IMR-90 (cell line): ENCODE measurements at regions not wholly inside any gene's neighbourhood (a gene's known extent, or its start where the extent isn't known, plus 50 kb on each side); places are given as distances from the start of the nearest gene placed in this dataset.

ENCODE experiments used
- ATAC-seq: fragments of 200-7000 bp; cut with Tn5 transposase; 2 replicates; pipeline ENCODE4 v1.9.1; 2020; ENCODE audit warnings: low read depth, mild to moderate bottlenecking, moderate library complexity
- BruUV-seq: library from RNA; stranded (reverse); fragments of 400-500 nt; replicated peaks from 2 replicates; lab custom pipeline; 2021; lab: Mats Ljungman, UMichigan
- CTCF ChIA-PET: fragments of 300-600 bp; formaldehyde crosslinking; extraction: SDS; loops from one replicate; lab custom pipeline; 2021; ENCODE audit warnings: antibody characterized with exemption; lab: Yijun Ruan, JAX
- POLR2A ChIA-PET: fragments of 300-600 bp; sonication (Branson Sonifier 250); formaldehyde crosslinking; loops from one replicate; lab custom pipeline; 2022; ENCODE audit warnings: antibody characterized with exemption; ENCODE audit not compliant: unreplicated experiment; lab: Charles Lee
- DNase-seq: peaks from one replicate; pipeline ENCODE4 v3.0.0; 2013
- H2AFZ ChIP-seq: replicated peaks from 2 replicates; pipeline ENCODE3; 2013; ENCODE audit warnings: low read length, mild to moderate bottlenecking; ENCODE audit not compliant: poor library complexity
- H2AK5ac ChIP-seq: 2 replicates; pipeline ENCODE4 v1.6.1; 2013; ENCODE audit warnings: low read depth, low read length, inconsistent platforms
- H2AK9ac ChIP-seq: replicated peaks from 2 replicates; pipeline ENCODE3; 2013; ENCODE audit warnings: mild to moderate bottlenecking, low read depth, low read length, moderate library complexity; ENCODE audit not compliant: poor library complexity
- H2BK120ac ChIP-seq: 2 replicates; pipeline ENCODE4 v1.6.1; 2013; ENCODE audit warnings: low read depth, low read length, inconsistent platforms
- H2BK15ac ChIP-seq: 3 replicates; pipeline ENCODE4 v1.6.1; 2013; ENCODE audit warnings: low read depth, low read length, inconsistent platforms
- H2BK20ac ChIP-seq: 2 replicates; pipeline ENCODE4 v1.6.1; 2013; ENCODE audit warnings: low read depth, mild to moderate bottlenecking, inconsistent platforms, low read length, moderate library complexity
- H2BK5ac ChIP-seq: 2 replicates; pipeline ENCODE4 v1.6.1; 2013; ENCODE audit warnings: mild to moderate bottlenecking, low read depth, low read length, inconsistent platforms; ENCODE audit not compliant: poor library complexity, severe bottlenecking
- H3K14ac ChIP-seq: replicated peaks from 2 replicates; pipeline ENCODE4 v1.6.1; 2013; ENCODE audit warnings: low read depth, low read length, inconsistent platforms
- H3K18ac ChIP-seq: 2 replicates; pipeline ENCODE4 v1.6.1; 2013; ENCODE audit warnings: low read depth, low read length, control low read depth
- H3K23ac ChIP-seq: 2 replicates; pipeline ENCODE4 v1.6.1; 2013; ENCODE audit warnings: low read depth, low read length, inconsistent platforms
- H3K27ac ChIP-seq: 2 replicates; pipeline ENCODE4 v1.5.1; 2013; ENCODE audit warnings: mild to moderate bottlenecking, control low read depth, low read length; ENCODE audit not compliant: insufficient read depth
- H3K27me3 ChIP-seq: 2 replicates; pipeline ENCODE4 v1.6.1; 2013; ENCODE audit warnings: low read length; ENCODE audit not compliant: control insufficient read depth, insufficient read depth
- H3K36me3 ChIP-seq: 2 replicates; pipeline ENCODE4 v1.6.1; 2013; ENCODE audit warnings: low read length, mixed read lengths; ENCODE audit not compliant: control insufficient read depth, insufficient read depth
- H3K4ac ChIP-seq: 2 replicates; pipeline ENCODE4 v1.6.1; 2013; ENCODE audit warnings: low read depth, low read length, inconsistent platforms
- H3K4me1 ChIP-seq: 2 replicates; pipeline ENCODE4 v1.6.1; 2013; ENCODE audit warnings: low read length, mixed read lengths; ENCODE audit not compliant: control insufficient read depth, insufficient read depth
- H3K4me2 ChIP-seq: 2 replicates; pipeline ENCODE4 v1.6.1; 2013; ENCODE audit warnings: low read depth, mild to moderate bottlenecking, control low read depth, low read length, moderate library complexity
- H3K4me3 ChIP-seq: 2 replicates; pipeline ENCODE4 v1.5.1; 2013; ENCODE audit warnings: low read depth, mild to moderate bottlenecking, control low read depth, low read length, moderate library complexity; ENCODE audit not compliant: insufficient read depth
- H3K56ac ChIP-seq: 2 replicates; pipeline ENCODE4 v1.6.1; 2013; ENCODE audit warnings: low read length, inconsistent platforms; ENCODE audit not compliant: insufficient read depth; ENCODE audit errors: extremely low read depth
- H3K79me1 ChIP-seq, 2 experiments: 2 replicates each; pipeline ENCODE4 v1.6.1; 2013; ENCODE audit warnings: low read length in 2 of 2, inconsistent platforms in 1 of 2, low read depth in 1 of 2
- H3K9ac ChIP-seq: 2 replicates; pipeline ENCODE4 v1.6.1; 2013; ENCODE audit warnings: low read depth, low read length, control low read depth
- H3K9me1 ChIP-seq: 2 replicates; pipeline ENCODE4 v1.6.1; 2013; ENCODE audit warnings: low read length, inconsistent platforms; ENCODE audit not compliant: insufficient read depth
- H3K9me3 ChIP-seq: 2 replicates; pipeline ENCODE4 v1.6.1; 2013; ENCODE audit warnings: low read length; ENCODE audit not compliant: control insufficient read depth, insufficient read depth
- H4K20me1 ChIP-seq: 2 replicates; pipeline ENCODE4 v1.6.1; 2013; ENCODE audit warnings: low read length, inconsistent platforms; ENCODE audit not compliant: insufficient read depth
- H4K5ac ChIP-seq: 2 replicates; pipeline ENCODE4 v1.6.1; 2013; ENCODE audit warnings: mild to moderate bottlenecking, low read depth, low read length, control low read depth
- H4K8ac ChIP-seq, 2 experiments: 2 replicates each; pipeline ENCODE4 v1.6.1; 2013; ENCODE audit warnings: low read depth in 2 of 2, low read length in 2 of 2, control low read depth in 1 of 2, inconsistent platforms in 1 of 2
- H4K91ac ChIP-seq: 2 replicates; pipeline ENCODE4 v1.6.1; 2013; ENCODE audit warnings: low read depth, low read length, inconsistent platforms; ENCODE audit not compliant: insufficient read depth
- BHLHE40 ChIP-seq: fragments of 150-350 bp; IDR thresholded peaks from 2 replicates; pipeline ENCODE4 v1.6.1; 2016; ENCODE audit warnings: mild to moderate bottlenecking, low read depth, low read length
- CEBPB ChIP-seq: IDR thresholded peaks from 2 replicates; pipeline ENCODE4 v1.6.1; 2012; ENCODE audit warnings: low read depth, low read length, improper control_type of control experiment
- CHD1 ChIP-seq: IDR thresholded peaks from 2 replicates; pipeline ENCODE4 v1.6.1; 2012; ENCODE audit warnings: low read depth, low read length, improper control_type of control experiment
- CTCF ChIP-seq: conservative IDR thresholded peaks from 2 replicates; pipeline ENCODE4 v1.5.1; 2012; ENCODE audit warnings: mild to moderate bottlenecking, low read depth, low read length, improper control_type of control experiment
- ELK1 ChIP-seq: fragments of 150-350 bp; IDR thresholded peaks from 2 replicates; pipeline ENCODE4 v1.6.1; 2016; ENCODE audit warnings: low read depth, mild to moderate bottlenecking, low read length, moderate library complexity, borderline replicate concordance
- FOS ChIP-seq: fragments of 150-350 bp; IDR thresholded peaks from 2 replicates; pipeline ENCODE4 v1.6.1; 2016; ENCODE audit warnings: low read depth, low read length
- MAZ ChIP-seq: IDR thresholded peaks from 2 replicates; pipeline ENCODE4 v1.6.1; 2012; ENCODE audit warnings: low read depth, mild to moderate bottlenecking, low read length, improper control_type of control experiment, moderate library complexity, borderline replicate concordance
- NFE2L2 ChIP-seq: fragments of 150-350 bp; IDR thresholded peaks from 2 replicates; pipeline ENCODE4 v1.6.1; 2016; ENCODE audit warnings: low read depth, mild to moderate bottlenecking, low read length
- POLR2A ChIP-seq: IDR thresholded peaks from 2 replicates; pipeline ENCODE4 v1.6.1; 2012; ENCODE audit warnings: mild to moderate bottlenecking, low read depth, low read length
- RAD21 ChIP-seq: IDR thresholded peaks from 2 replicates; pipeline ENCODE4 v1.6.1; 2012; ENCODE audit warnings: low read length, improper control_type of control experiment
- RFX5 ChIP-seq: IDR thresholded peaks from 2 replicates; pipeline ENCODE4 v1.8.0; 2012; ENCODE audit warnings: low read depth, mild to moderate bottlenecking, low read length, moderate library complexity
- WGBS, 2 experiments: methylation state at CpG; one replicate each; pipeline versions ENCODE4 v1.1.5 to v1.1.7; 2013; ENCODE audit warnings: missing lambda C conversion rate in 2 of 2; ENCODE audit not compliant: insufficient read length in 1 of 2; ENCODE audit errors: extremely low coverage in 2 of 2; 5-methylcytosine and 5-hydroxymethylcytosine counted together
- dilution Hi-C: fragments of 300-500 bp; cut with HindIII; formaldehyde crosslinking; loops from one replicate; pipeline ENCODE4 v1.14.3; 2018; ENCODE audit warnings: low sequenced_read_pairs; ENCODE audit not compliant: unreplicated experiment
- in situ Hi-C: fragments of 300-500 bp; cut with MboI; formaldehyde crosslinking; loops from 3 replicates; pipeline ENCODE4 v1.14.3; 2019; ENCODE audit warnings: low sequenced_read_pairs, inconsistent platforms, mixed read lengths
- intact Hi-C: fragments of 100-400 bp; cut with micrococcal nuclease; formaldehyde crosslinking; loops from 2 replicates; pipeline ENCODE4 v1.10.0; 2022

- no peak overlapping the region for H3K4ac ChIP-seq
- no peak overlapping the region for H3K27ac ChIP-seq
- no peak overlapping the region for H4K5ac ChIP-seq
- no peak overlapping the region for H2AFZ ChIP-seq
- no peak overlapping the region for H3K56ac ChIP-seq
- intact Hi-C loops (no loop called here), in situ Hi-C loops (no loop called here), dilution Hi-C loops (no loop called here)
- peaks cover 2% of the 10 kb centered on the region for H3K27me3 ChIP-seq
- no peak overlapping the region for H2AK9ac ChIP-seq
- no peak for DNase-seq
- no peaks in the 10 kb centered on the region for H4K20me1 ChIP-seq
- no peak overlapping the region for H3K18ac ChIP-seq
- no peak overlapping the region for H4K91ac ChIP-seq
- H3K79me1 ChIP-seq, result no peaks in the 10 kb centered on the region
- TF ChIP-seq CTCF, result no peak
- TF ChIP-seq CEBPB, result no peak
- no peak for TF ChIP-seq NFE2L2
- TF ChIP-seq ELK1, result no peak
- no peak for TF ChIP-seq CHD1
- no peak for TF ChIP-seq RFX5
- no peak for TF ChIP-seq MAZ
- TF ChIP-seq BHLHE40, result no peak
- TF ChIP-seq FOS, result no peak
- no peak for TF ChIP-seq RAD21
- no peak for TF ChIP-seq POLR2A
- H3K14ac ChIP-seq, result no peak overlapping the region
- POLR2A ChIA-PET, result no interaction called here
- H3K9ac ChIP-seq, result no peak overlapping the region
- CTCF ChIA-PET, result no interaction called here
- peaks cover 2% of the 10 kb centered on the region; the same call in 1 of the 2 replicates for H3K9me3 ChIP-seq
- H3K36me3 ChIP-seq, result no peaks in the 10 kb centered on the region
- H3K4me3 ChIP-seq, result no peak overlapping the region
- 100% methylated on average over 1 of the region's 11 CpGs; no CpG with 5 or more reads in 1 of the 2 experiments for WGBS, 2 experiments
- ATAC-seq, result no peak
- no peak overlapping the region for H2AK5ac ChIP-seq
- no peak overlapping the region for H2BK20ac ChIP-seq
- H2BK5ac ChIP-seq, result no peak overlapping the region
- no peaks in the 10 kb centered on the region for H3K9me1 ChIP-seq
- no peak overlapping the region for H3K4me2 ChIP-seq
- H3K23ac ChIP-seq, result no peak overlapping the region
- H4K8ac ChIP-seq, result no peak overlapping the region
- H2BK15ac ChIP-seq, result no peak overlapping the region
- no peak overlapping the region for H2BK120ac ChIP-seq
- no TSS peak for BruUV-seq
- no peaks in the 10 kb centered on the region for H3K4me1 ChIP-seq
These were observed 139.4 kb upstream of the IL12B start for GRCh38 chr5:159469496-159470372.
